ENCODE measurements at regions not wholly inside any gene's neighbourhood (a gene's known extent, or its start where the extent isn't known, plus 50 kb on each side); places are given as distances from the start of the nearest gene placed in this dataset.

- TF ChIP-seq CTCF (IDR thresholded peaks at IDR 0.05): no peak
These were observed 81.6 kb downstream of the SPTSSA start for GRCh38 chr14:34380471-34380845.

GRCh38 chr14:34379816-34380470, 82.1 kb downstream of the SPTSSA start:
- no peak for TF ChIP-seq CTCF (IDR thresholded peaks at IDR 0.05)

- no peak for TF ChIP-seq CTCF (IDR thresholded peaks at IDR 0.05)
These were observed 85.3 kb downstream of the SPTSSA start for GRCh38 chr14:34376649-34377267.

GRCh38 chr14:34374998-34375740, 86.9 kb downstream of the SPTSSA start:
- TF ChIP-seq CTCF (IDR thresholded peaks at IDR 0.05): no peak

GRCh38 chr14:34373191-34373590, 88.8 kb downstream of the SPTSSA start:
- TF ChIP-seq CTCF (IDR thresholded peaks at IDR 0.05): no peak

GRCh38 chr14:34372786-34373185, 89.3 kb downstream of the SPTSSA start:
- TF ChIP-seq CTCF (IDR thresholded peaks at IDR 0.05): no peak

- no peak for TF ChIP-seq CTCF (IDR thresholded peaks at IDR 0.05)
These were observed 92.4 kb downstream of the SPTSSA start for GRCh38 chr14:34369648-34370030.
